Amniotic epithelial cell (primary cell): ENCODE measurements at regions not wholly inside any gene's neighbourhood (a gene's known extent, or its start where the extent isn't known, plus 50 kb on each side); places are given as distances from the start of the nearest gene placed in this dataset.
"Not testable (repeated sequence)": the region's sequence is repeated elsewhere in the genome, so short reads cannot be mapped to it uniquely, and the experiment has no call there.

Experiments
- DNase-seq: peaks from one replicate; pipeline ENCODE4 v3.0.0-alpha.2; 2010; ENCODE audit warnings: low read depth

DNA sequence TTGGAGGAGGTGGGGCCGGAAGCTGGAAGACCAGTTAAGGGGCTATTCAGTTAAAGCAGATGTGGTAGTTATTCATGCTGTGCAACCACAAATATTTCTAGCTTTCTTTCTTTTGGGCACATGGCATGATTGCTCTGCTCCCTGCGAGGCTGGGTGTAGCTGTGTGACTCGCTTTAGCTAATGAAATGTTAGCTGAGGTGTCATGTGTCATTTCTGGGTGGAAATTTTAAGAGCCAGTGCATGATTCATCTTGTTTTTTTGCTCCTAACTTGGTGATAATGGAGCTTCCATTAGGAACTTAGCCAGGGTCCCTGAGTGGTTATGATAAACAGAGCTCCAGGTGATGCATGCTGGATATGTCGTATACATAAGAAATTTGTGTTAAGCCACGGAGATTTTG is 300.6 kb downstream of the SATB1 start:
- DNase-seq, result no peak

DNA sequence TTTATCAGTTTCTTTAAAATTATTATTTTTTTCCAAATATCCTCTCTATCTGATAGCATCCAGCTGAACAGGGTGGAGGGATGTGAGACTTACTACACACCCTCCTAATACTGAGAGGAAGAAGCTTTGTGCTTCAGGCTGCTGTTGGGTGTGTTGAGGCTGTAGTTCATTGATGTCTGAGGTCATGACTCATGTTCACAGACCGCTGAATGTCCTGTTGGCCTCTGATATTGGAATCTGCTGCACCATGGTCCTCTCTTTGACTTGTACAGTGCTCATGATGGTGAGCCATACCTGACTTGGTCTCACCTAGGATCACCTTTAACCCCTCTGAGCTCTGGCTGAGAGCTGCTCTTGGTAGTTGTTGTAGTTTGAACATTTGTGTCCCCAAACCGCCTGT is 302.9 kb downstream of the SATB1 start:
- DNase-seq, result no peak

- no peak for DNase-seq
Measured at GRCh38 chr3:18121020-18121419, 304.1 kb downstream of the SATB1 start.

- no peak for DNase-seq
Measured at GRCh38 chr3:18119866-18120265, 305.3 kb downstream of the SATB1 start.

GRCh38 chr3:18114894-18115293 is 310.2 kb downstream of the SATB1 start:
- no peak for DNase-seq

- DNase-seq, result no peak
Measured at GRCh38 chr3:18113417-18113816, 311.7 kb downstream of the SATB1 start.

DNA sequence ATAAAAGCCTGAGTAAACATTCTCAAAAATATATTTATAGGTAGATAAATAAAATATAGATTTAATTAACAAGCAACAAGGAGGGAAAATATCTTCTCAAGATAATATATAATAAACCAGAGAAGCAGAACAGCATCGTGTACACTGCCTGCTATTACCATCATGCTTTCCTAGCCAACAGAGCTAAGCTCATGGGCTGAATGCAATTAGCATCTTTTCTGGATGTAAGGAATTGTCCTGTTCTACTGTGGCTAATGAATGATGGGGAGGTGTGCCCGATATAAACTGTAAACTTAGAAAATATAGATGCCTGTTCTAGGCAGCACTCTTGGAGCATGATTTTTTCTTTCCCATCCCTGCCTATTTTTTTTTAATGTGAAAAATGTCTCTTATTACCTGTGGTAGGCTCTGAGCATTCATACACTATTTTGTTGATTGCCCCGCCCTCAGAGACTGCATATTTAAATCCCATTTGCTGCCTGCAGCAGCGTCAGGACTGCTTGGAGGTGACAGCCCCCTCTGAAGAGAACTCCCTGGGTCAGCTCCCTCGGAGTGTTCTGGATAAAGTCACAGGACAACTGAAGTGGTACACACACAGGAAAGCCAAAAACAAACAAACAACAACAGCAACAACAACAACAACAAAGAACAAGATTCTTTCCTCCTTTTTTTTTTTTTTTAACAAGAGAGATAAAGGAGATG is 312.3 kb downstream of the SATB1 start:
- DNase-seq, result no peak

GRCh38 chr3:18111796-18112232 is 313.3 kb downstream of the SATB1 start:
- DNase-seq, result no peak

GRCh38 chr3:18103591-18103990 is 321.5 kb downstream of the SATB1 start:
- no peak for DNase-seq

- DNase-seq, result no peak
Measured at GRCh38 chr3:18100121-18100520, 325.0 kb downstream of the SATB1 start.

- DNase-seq, result no peak
Measured at GRCh38 chr3:18099611-18100010, 325.5 kb downstream of the SATB1 start.

GRCh38 chr3:18098960-18099587 is 326.1 kb downstream of the SATB1 start:
- DNase-seq, result peak; percentile 8

DNA sequence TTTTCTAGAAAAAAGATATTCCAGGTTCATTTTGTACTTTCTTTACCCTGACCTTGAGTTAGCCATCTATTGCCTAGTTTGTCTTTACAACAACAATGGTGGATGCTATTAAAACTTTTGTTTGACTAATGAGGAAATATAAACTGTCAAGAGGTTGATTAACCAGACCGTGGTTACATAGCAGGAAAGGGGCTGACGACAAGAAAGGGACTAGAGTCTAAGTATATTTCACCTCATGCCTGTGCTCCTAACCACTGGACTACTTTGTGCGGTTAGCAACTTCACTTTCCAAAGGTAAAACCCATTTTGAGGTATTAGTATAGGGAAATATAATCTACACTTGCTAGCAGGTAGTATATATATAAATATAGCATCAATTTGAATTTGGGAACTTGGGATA is 327.1 kb downstream of the SATB1 start:
- DNase-seq, result no peak

GRCh38 chr3:18097473-18097872 is 327.7 kb downstream of the SATB1 start:
- DNase-seq, result no peak

DNA sequence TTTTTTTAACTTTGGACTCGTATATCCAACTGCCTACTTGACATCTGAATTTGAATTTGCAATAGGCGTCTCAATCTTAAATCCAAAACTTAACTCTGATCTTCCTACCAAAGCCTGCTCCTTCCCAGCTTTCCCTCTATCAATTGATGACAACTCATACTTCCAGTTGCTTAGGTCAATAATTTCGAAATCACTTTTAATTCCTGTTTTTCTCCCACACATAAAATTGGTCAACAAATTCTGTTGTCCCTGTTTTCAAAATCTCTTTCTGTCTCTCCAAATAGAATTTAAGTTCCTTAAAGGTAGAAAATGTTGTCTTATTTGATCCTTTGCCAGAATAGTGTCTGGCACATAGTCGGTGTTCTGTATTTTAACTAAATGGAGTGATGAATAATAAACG is 332.4 kb downstream of the SATB1 start:
- DNase-seq, result no peak

GRCh38 chr3:18090377-18090776 is 334.8 kb downstream of the SATB1 start:
- no peak for DNase-seq

GRCh38 chr3:18087988-18088387 is 337.2 kb downstream of the SATB1 start:
- no peak for DNase-seq

DNA sequence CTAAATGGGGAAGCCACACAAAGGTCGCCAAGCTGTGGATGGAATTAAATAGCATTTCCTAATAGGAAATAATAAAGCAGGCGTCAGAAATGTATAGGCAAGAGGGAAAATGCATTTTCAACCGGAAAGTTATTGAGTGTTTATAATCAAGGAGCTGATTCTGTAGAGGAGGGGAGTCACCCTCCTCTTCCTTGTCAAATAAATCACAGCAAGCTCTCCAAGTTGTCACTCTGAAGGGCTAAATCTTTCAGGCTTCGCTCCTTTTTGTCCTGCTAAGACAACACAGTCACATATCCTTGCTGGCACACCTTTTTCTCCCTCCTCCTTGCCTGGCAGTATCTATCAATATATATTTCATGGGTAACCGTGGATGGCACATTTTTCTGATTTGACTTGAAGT is 338.4 kb downstream of the SATB1 start:
- no peak for DNase-seq

GRCh38 chr3:18086078-18086477 is 339.1 kb downstream of the SATB1 start:
- no peak for DNase-seq

DNA sequence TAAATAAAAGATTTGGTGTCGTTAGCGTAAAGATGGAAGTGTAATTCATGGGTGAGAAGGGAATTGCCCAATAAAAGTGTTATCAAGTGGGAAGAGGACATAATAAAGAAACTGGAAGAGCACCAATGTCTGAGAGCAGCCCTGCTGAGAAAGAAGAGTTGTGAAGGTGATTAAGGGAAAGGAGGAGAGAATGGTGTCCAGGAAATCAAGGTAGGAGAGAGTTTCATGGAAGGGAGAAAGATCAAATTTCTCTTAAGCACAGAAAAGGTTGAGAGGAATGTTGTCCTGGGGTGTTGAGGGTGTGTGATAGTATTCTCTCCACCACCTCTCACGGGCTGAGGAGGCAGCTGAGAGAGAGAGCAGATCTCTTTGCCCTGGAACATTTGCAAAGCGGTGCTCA is 339.7 kb downstream of the SATB1 start:
- no peak for DNase-seq

DNA sequence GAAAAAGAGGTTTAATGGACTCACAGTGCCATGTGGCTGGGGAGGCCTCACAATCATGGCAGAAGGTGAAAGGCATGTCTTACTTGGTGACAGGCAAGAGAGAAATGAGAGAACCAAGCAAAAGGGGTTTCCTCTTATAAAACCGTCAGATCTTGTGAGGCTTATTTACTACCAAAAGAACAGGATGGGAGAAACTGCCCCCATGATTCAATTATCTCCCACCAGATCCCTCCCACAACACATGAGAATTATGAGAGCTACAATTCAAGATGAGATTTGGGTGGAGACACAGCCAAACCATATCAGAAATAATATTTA is 340.8 kb upstream of the TBC1D5 start:
- not testable (repeated sequence) for DNase-seq

GRCh38 chr3:18082551-18083272 is 340.3 kb upstream of the TBC1D5 start:
- DNase-seq, result no peak

- no peak for DNase-seq
Measured at GRCh38 chr3:18080198-18080689, 337.8 kb upstream of the TBC1D5 start.
